HG02884 (cell line): ENCODE measurements at regions not wholly inside any gene's neighbourhood (a gene's known extent, or its start where the extent isn't known, plus 50 kb on each side); places are given as distances from the start of the nearest gene placed in this dataset.

ENCODE experiments used
- ATAC-seq: cut with Tn5 transposase; IDR thresholded peaks from one replicate; pipeline ENCODE4 v1.9.1; 2021; ENCODE audit warnings: mild to moderate bottlenecking, moderate library complexity; ENCODE audit not compliant: unreplicated experiment

GRCh38 chr2:143893371-143893770 is 626.5 kb downstream of the ZEB2 start:
- ATAC-seq, result no peak

GRCh38 chr2:143891879-143892308 is 628.0 kb downstream of the ZEB2 start:
- no peak for ATAC-seq

- ATAC-seq, result no peak
Measured at GRCh38 chr2:143890798-143891197, 629.1 kb downstream of the ZEB2 start.

GRCh38 chr2:143889216-143889615 is 630.7 kb downstream of the ZEB2 start:
- no peak for ATAC-seq

GRCh38 chr2:143885461-143885860 is 634.5 kb downstream of the ZEB2 start:
- ATAC-seq, result no peak

GRCh38 chr2:143881246-143881645 is 638.7 kb downstream of the ZEB2 start:
- no peak for ATAC-seq

GRCh38 chr2:143877876-143878530 is 641.9 kb downstream of the ZEB2 start:
- no peak for ATAC-seq

GRCh38 chr2:143877056-143877455 is 642.9 kb downstream of the ZEB2 start:
- ATAC-seq, result no peak

GRCh38 chr2:143875295-143876233 is 644.4 kb downstream of the ZEB2 start:
- no peak for ATAC-seq

- ATAC-seq, result no peak
Measured at GRCh38 chr2:143873886-143874285, 646.0 kb downstream of the ZEB2 start.

- no peak for ATAC-seq
Measured at GRCh38 chr2:143870696-143871095, 649.2 kb downstream of the ZEB2 start.

- ATAC-seq, result no peak
Measured at GRCh38 chr2:143856978-143857377, 662.9 kb downstream of the ZEB2 start.

- ATAC-seq, result no peak
Measured at GRCh38 chr2:143852759-143853158, 667.2 kb downstream of the ZEB2 start.

GRCh38 chr2:143850084-143850483 is 669.8 kb downstream of the ZEB2 start:
- no peak for ATAC-seq

- ATAC-seq, result no peak
Measured at GRCh38 chr2:143847257-143847656, 672.7 kb downstream of the ZEB2 start.

- ATAC-seq, result no peak
Measured at GRCh38 chr2:143844986-143845385, 674.9 kb downstream of the ZEB2 start.

GRCh38 chr2:143843686-143844085 is 676.2 kb downstream of the ZEB2 start:
- no peak for ATAC-seq

- ATAC-seq, result no peak
Measured at GRCh38 chr2:143842836-143843235, 677.1 kb downstream of the ZEB2 start.

- no peak for ATAC-seq
Measured at GRCh38 chr2:143841935-143842334, 678.0 kb downstream of the ZEB2 start.

- no peak for ATAC-seq
Measured at GRCh38 chr2:143840601-143841000, 679.3 kb downstream of the ZEB2 start.

GRCh38 chr2:143840194-143840593 is 679.7 kb downstream of the ZEB2 start:
- no peak for ATAC-seq

- no peak for ATAC-seq
Measured at GRCh38 chr2:143839456-143839855, 680.5 kb downstream of the ZEB2 start.
